HEK293 (cell line): ENCODE measurements at regions not wholly inside any gene's neighbourhood (a gene's known extent, or its start where the extent isn't known, plus 50 kb on each side); places are given as distances from the start of the nearest gene placed in this dataset.

Source experiments
- CTCF ChIA-PET: fragments of 350-600 bp; formaldehyde crosslinking; extraction: SDS; loops from one replicate; lab custom pipeline; 2021; ENCODE audit warnings: antibody characterized with exemption; lab: Yijun Ruan, JAX
- POLR2A ChIA-PET: fragments of 300-600 bp; formaldehyde crosslinking; extraction: SDS; loops from one replicate; lab custom pipeline; 2020; ENCODE audit warnings: antibody characterized with exemption, inconsistent platforms; lab: Yijun Ruan, JAX
- H3K27ac ChIP-seq: fragments of 200-500 bp; sonication (Bioruptor generic); 2 replicates; pipeline ENCODE4 v1.5.1; 2014; ENCODE audit warnings: low read depth, low read length, control low read depth, inconsistent platforms; ENCODE audit errors: extremely low read depth
- H3K36me3 ChIP-seq, 2 experiments: fragments of 200-500 bp in 1 of 2; sonication (Bioruptor generic) in 1 of 2; 1 replicate in 1 of 2; 2 replicates in 1 of 2; pipeline ENCODE4 v1.5.1; 2014 to 2017; ENCODE audit warnings: inconsistent platforms in 2 of 2, low read length in 2 of 2; ENCODE audit not compliant: control insufficient read depth in 2 of 2, insufficient read depth in 1 of 2
- H3K4me1 ChIP-seq: fragments of 200-500 bp; sonication (Bioruptor generic); 2 replicates; pipeline ENCODE4 v1.5.1; 2014; ENCODE audit warnings: mild to moderate bottlenecking, low read length, inconsistent platforms; ENCODE audit not compliant: control insufficient read depth, insufficient read depth
- H3K4me3 ChIP-seq: 2 replicates; pipeline ENCODE4 v1.5.1; 2011; ENCODE audit warnings: low read depth, mild to moderate bottlenecking, control low read depth, low read length, moderate library complexity
- H3K9me3 ChIP-seq: fragments of 200-500 bp; sonication (Bioruptor generic); 2 replicates; pipeline ENCODE4 v1.5.1; 2014; ENCODE audit warnings: low read depth, low read length, inconsistent platforms; ENCODE audit not compliant: control insufficient read depth, insufficient read depth
- GLI2 ChIP-seq: fragments of 450-650 bp; formaldehyde crosslinking; IDR thresholded peaks from 2 replicates; pipeline ENCODE4; 2017; ENCODE audit warnings: missing biosample characterization, missing genetic modification characterization, low read depth, borderline replicate concordance
- KLF9 ChIP-seq: fragments of 450-650 bp; formaldehyde crosslinking; IDR thresholded peaks from 2 replicates; pipeline ENCODE4 v1.5.1; 2016; ENCODE audit warnings: missing biosample characterization, missing genetic modification characterization, low read depth
- MEIS1 ChIP-seq: sonication (generic); formaldehyde crosslinking; IDR thresholded peaks from 2 replicates; pipeline ENCODE4 v1.8.1; 2022; ENCODE audit warnings: missing genetic modification reagents, mild to moderate bottlenecking, borderline replicate concordance
- OVOL3 ChIP-seq: fragments of 450-650 bp; formaldehyde crosslinking; IDR thresholded peaks from 2 replicates; pipeline ENCODE4 v1.5.1; 2016; ENCODE audit warnings: missing biosample characterization, missing genetic modification characterization
- PRDM6 ChIP-seq: fragments of 450-650 bp; formaldehyde crosslinking; IDR thresholded peaks from 2 replicates; pipeline ENCODE4 v1.5.1; 2017; ENCODE audit warnings: missing biosample characterization, missing genetic modification characterization
- REPIN1 ChIP-seq: fragments of 450-650 bp; formaldehyde crosslinking; IDR thresholded peaks from 2 replicates; pipeline ENCODE4 v1.5.1; 2017; ENCODE audit warnings: missing biosample characterization, missing genetic modification characterization, low read depth
- SCRT2 ChIP-seq: fragments of 450-650 bp; formaldehyde crosslinking; IDR thresholded peaks from 2 replicates; pipeline ENCODE4 v1.5.1; 2016; ENCODE audit warnings: missing biosample characterization, missing genetic modification characterization
- ZBTB10 ChIP-seq: fragments of 450-650 bp; formaldehyde crosslinking; IDR thresholded peaks from 2 replicates; pipeline ENCODE4 v1.5.1; 2016; ENCODE audit warnings: missing biosample characterization, missing genetic modification characterization
- ZBTB26 ChIP-seq: fragments of 450-650 bp; formaldehyde crosslinking; optimal IDR thresholded peaks from 2 replicates; pipeline ENCODE3; 2016; ENCODE audit warnings: missing biosample characterization, mild to moderate bottlenecking, missing genetic modification characterization
- ZBTB48 ChIP-seq: fragments of 450-650 bp; formaldehyde crosslinking; IDR thresholded peaks from 2 replicates; pipeline ENCODE4 v1.5.1; 2016; ENCODE audit warnings: missing biosample characterization, missing genetic modification characterization
- ZIC2 ChIP-seq: fragments of 450-650 bp; formaldehyde crosslinking; IDR thresholded peaks from 2 replicates; pipeline ENCODE4 v1.5.1; 2016; ENCODE audit warnings: missing biosample characterization, missing genetic modification characterization
- ZNF121 ChIP-seq: fragments of 450-650 bp; formaldehyde crosslinking; IDR thresholded peaks from 2 replicates; pipeline ENCODE4 v1.5.1; 2016; ENCODE audit warnings: missing biosample characterization, missing genetic modification characterization
- ZNF146 ChIP-seq: fragments of 450-650 bp; formaldehyde crosslinking; IDR thresholded peaks from 2 replicates; pipeline ENCODE4 v1.5.1; 2016; ENCODE audit warnings: missing biosample characterization, missing genetic modification characterization
- ZNF169 ChIP-seq: fragments of 450-650 bp; formaldehyde crosslinking; IDR thresholded peaks from 2 replicates; pipeline ENCODE4 v1.5.1; 2016; ENCODE audit warnings: missing biosample characterization, missing genetic modification characterization
- ZNF19 ChIP-seq: fragments of 450-650 bp; formaldehyde crosslinking; IDR thresholded peaks from 2 replicates; pipeline ENCODE4; 2016; ENCODE audit warnings: missing biosample characterization, missing genetic modification characterization, low read depth
- ZNF354C ChIP-seq: fragments of 450-650 bp; formaldehyde crosslinking; IDR thresholded peaks from 2 replicates; pipeline ENCODE4 v1.5.1; 2016; ENCODE audit warnings: missing biosample characterization, missing genetic modification characterization, low read depth, borderline replicate concordance
- ZNF416 ChIP-seq: fragments of 450-650 bp; formaldehyde crosslinking; IDR thresholded peaks from 2 replicates; pipeline ENCODE4 v1.5.1; 2016; ENCODE audit warnings: missing biosample characterization, missing genetic modification characterization
- ZNF48 ChIP-seq: fragments of 450-650 bp; formaldehyde crosslinking; IDR thresholded peaks from 2 replicates; pipeline ENCODE4 v1.5.1; 2016; ENCODE audit warnings: missing biosample characterization, missing genetic modification characterization
- ZNF501 ChIP-seq: fragments of 450-650 bp; formaldehyde crosslinking; IDR thresholded peaks from 2 replicates; pipeline ENCODE4 v1.5.1; 2016; ENCODE audit warnings: missing biosample characterization, missing genetic modification characterization
- ZNF580 ChIP-seq: fragments of 450-650 bp; formaldehyde crosslinking; IDR thresholded peaks from 2 replicates; pipeline ENCODE4 v1.5.1; 2016; ENCODE audit warnings: missing biosample characterization, missing genetic modification characterization
- ZNF624 ChIP-seq: fragments of 450-650 bp; formaldehyde crosslinking; IDR thresholded peaks from 2 replicates; pipeline ENCODE4 v1.5.1; 2017; ENCODE audit warnings: missing biosample characterization, missing genetic modification characterization
- ZNF658 ChIP-seq: fragments of 450-650 bp; formaldehyde crosslinking; IDR thresholded peaks from 2 replicates; pipeline ENCODE4; 2016; ENCODE audit warnings: missing biosample characterization, missing genetic modification characterization
- ZNF670 ChIP-seq: fragments of 450-650 bp; formaldehyde crosslinking; IDR thresholded peaks from 2 replicates; pipeline ENCODE4 v1.5.1; 2016; ENCODE audit warnings: missing biosample characterization, missing genetic modification characterization, low read depth
- ZNF677 ChIP-seq: fragments of 450-650 bp; IDR thresholded peaks from 2 replicates; pipeline ENCODE4 v1.5.0; 2018; ENCODE audit warnings: missing biosample characterization, mild to moderate bottlenecking, missing genetic modification characterization, moderate library complexity

DNA sequence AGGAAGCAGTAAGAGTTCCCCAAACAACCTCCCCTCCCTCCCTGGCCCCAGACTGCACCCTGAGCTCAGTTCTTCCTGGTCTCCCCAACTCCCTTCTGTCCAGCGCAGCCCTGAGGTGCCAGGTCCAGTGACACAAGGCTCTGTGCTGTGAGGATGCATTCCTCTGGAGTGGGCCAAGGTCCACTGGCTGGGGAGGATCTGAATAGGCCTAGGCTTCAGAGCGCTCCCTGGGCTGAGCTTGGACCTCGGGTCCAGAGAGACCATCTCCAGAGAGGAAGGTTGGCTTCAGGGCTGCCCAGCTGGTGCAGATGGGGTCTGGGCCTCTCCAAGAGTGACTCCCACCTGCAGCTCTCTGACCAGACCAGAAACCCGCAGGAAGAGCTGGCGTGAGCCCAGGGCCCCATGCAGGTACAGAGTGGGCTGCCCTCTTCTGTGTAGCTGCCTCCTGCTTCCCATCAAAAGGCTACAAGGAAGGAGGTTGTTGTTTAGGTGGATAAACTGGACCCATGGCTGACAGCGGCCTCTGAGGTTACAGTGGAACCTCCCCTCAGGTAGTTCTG, 52.3 kb upstream of the MLN start:
- Histone ChIP-seq H3K4me3 (no peak overlapping the region), H3K4me1 (no peaks in the 10 kb centered on the region), H3K36me3 (no peaks in the 10 kb centered on the region), H3K27ac (no peak overlapping the region), H3K9me3 (no peaks in the 10 kb centered on the region)
- TF ChIP-seq ZNF677 (tag by site-specific recombination) (no peak), ZNF670 (no peak), ZNF354C (tag by site-specific recombination) (no peak), OVOL3 (tag by site-specific recombination) (no peak), ZNF146 (tag by site-specific recombination) (no peak), ZBTB26 (no peak), GLI2 (tag by site-specific recombination) (no peak), ZNF580 (tag by site-specific recombination) (no peak), ZNF624 (tag by site-specific recombination) (no peak), ZNF501 (tag by site-specific recombination) (no peak), ZBTB48 (tag by site-specific recombination) (no peak), ZNF48 (tag by site-specific recombination) (no peak), ZBTB10 (tag by site-specific recombination) (no peak), REPIN1 (tag by site-specific recombination) (no peak), ZNF169 (tag by site-specific recombination) (no peak), ZNF121 (no peak), ZNF658 (tag by site-specific recombination) (no peak), ZNF416 (no peak), PRDM6 (tag by site-specific recombination) (no peak)
- ChIA-PET CTCF (interaction anchor here (0.6 to 1.2 kb wide), 3 partner anchors 33 to 201 kb away, joined by 3 read pairs; no protein-coding TSS in a partner anchor), POLR2A (interaction anchor here (0.5 to 1.3 kb wide), 2 partner anchors 13 to 763 kb away, joined by 3 read pairs; no protein-coding TSS in a partner anchor)

GRCh38 chr6:33854572-33855030, 50.8 kb upstream of the MLN start:
- H3K36me3 ChIP-seq, result no peaks in the 10 kb centered on the region
- POLR2A ChIA-PET, result interaction anchor here (0.6 to 1.6 kb wide), 3 partner anchors 12 to 75 kb away, joined by 3 to 6 read pairs (median 5); no protein-coding TSS in a partner anchor
- H3K9me3 ChIP-seq, result no peaks in the 10 kb centered on the region
- H3K4me3 ChIP-seq, result no peak overlapping the region
- no peaks in the 10 kb centered on the region for H3K4me1 ChIP-seq
- TF ChIP-seq SCRT2 (tag by site-specific recombination), result peak; percentile 79
- TF ChIP-seq MEIS1 (CRISPR knock-in tag), result peak; percentile 69; the same call in 1 of the 2 replicates
- no peak for TF ChIP-seq ZNF19
- TF ChIP-seq KLF9 (tag by site-specific recombination), result no peak
- no peak for TF ChIP-seq REPIN1 (tag by site-specific recombination)
- TF ChIP-seq ZNF658 (tag by site-specific recombination), result no peak
- no peak for TF ChIP-seq PRDM6 (tag by site-specific recombination)
- peak; percentile 53; the same call in 1 of the 2 replicates for TF ChIP-seq ZIC2 (tag by site-specific recombination)
- H3K27ac ChIP-seq, result no peak overlapping the region
- CTCF ChIA-PET, result interaction anchor here (0.5 to 1.2 kb wide), 6 partner anchors 24 to 200 kb away, joined by 3 to 4 read pairs (median 3); no protein-coding TSS in a partner anchor
